ENCODE measurements at regions not wholly inside any gene's neighbourhood (a gene's known extent, or its start where the extent isn't known, plus 50 kb on each side); places are given as distances from the start of the nearest gene placed in this dataset.

GRCh38 chr12:74049348-74049747, 488.3 kb upstream of the ATXN7L3B start:
- H3K27me3 Mint-ChIP-seq, result no peaks in the 10 kb centered on the region
- H3K27ac ChIP-seq (ENCODE audit: low read depth, low read length), result no peak overlapping the region
- no peak for DNase-seq
- intact Hi-C loops (cut with micrococcal nuclease), result no loop called here
- CTCF ChIA-PET (ENCODE audit: partially characterized antibody), result no interaction called here
- H3K36me3 Mint-ChIP-seq, result no peaks in the 10 kb centered on the region
- H3K4me1 ChIP-seq (ENCODE audit: insufficient read depth, low read length), result no peaks in the 10 kb centered on the region
- POLR2A ChIA-PET (ENCODE audit: partially characterized antibody), result no interaction called here
- H3K4me3 Mint-ChIP-seq, result no peak overlapping the region
- H3K27ac Mint-ChIP-seq, result no peak overlapping the region
- no peaks in the 10 kb centered on the region for H3K9me3 ChIP-seq (ENCODE audit: control insufficient read depth in 1 of 2, low read length in 2 of 2)
- no peaks in the 10 kb centered on the region for H3K27me3 ChIP-seq (ENCODE audit: insufficient read depth, low read length)
- no peaks in the 10 kb centered on the region for H3K4me1 Mint-ChIP-seq
- no peak overlapping the region for H3K4me3 ChIP-seq (ENCODE audit: low read length in 2 of 2)
- peaks cover 0 to 15% (median 3%) of the 10 kb centered on the region in 8 donors for H3K9me3 Mint-ChIP-seq
- no peaks in the 10 kb centered on the region for H3K36me3 ChIP-seq (ENCODE audit: insufficient read depth, low read length)

GRCh38 chr12:74051848-74052247, 485.8 kb upstream of the ATXN7L3B start:
- H3K9me3 ChIP-seq (ENCODE audit: control insufficient read depth in 1 of 2, low read length in 2 of 2), result no peaks in the 10 kb centered on the region
- no peak overlapping the region for H3K27ac ChIP-seq (ENCODE audit: low read depth, low read length)
- CTCF ChIA-PET (ENCODE audit: partially characterized antibody), result no interaction called here
- Mint-ChIP-seq H3K27me3 (no peaks in the 10 kb centered on the region), H3K36me3 (no peaks in the 10 kb centered on the region), H3K27ac (no peak overlapping the region), H3K9me3 (peaks cover 0 to 15% (median 3%) of the 10 kb centered on the region in 8 donors), H3K4me1 (no peaks in the 10 kb centered on the region), H3K4me3 (no peak overlapping the region)
- intact Hi-C loops (cut with micrococcal nuclease), result no loop called here
- POLR2A ChIA-PET (ENCODE audit: partially characterized antibody), result no interaction called here
- no peak overlapping the region for H3K4me3 ChIP-seq (ENCODE audit: low read length in 2 of 2)
- no peaks in the 10 kb centered on the region for H3K4me1 ChIP-seq (ENCODE audit: insufficient read depth, low read length)
- no peak for DNase-seq
- no peaks in the 10 kb centered on the region for H3K27me3 ChIP-seq (ENCODE audit: insufficient read depth, low read length)
- no peaks in the 10 kb centered on the region for H3K36me3 ChIP-seq (ENCODE audit: insufficient read depth, low read length)

- H3K36me3 Mint-ChIP-seq, result no peaks in the 10 kb centered on the region
- ChIA-PET POLR2A (ENCODE audit: partially characterized antibody) (no interaction called here), CTCF (ENCODE audit: partially characterized antibody) (no interaction called here)
- Histone ChIP-seq H3K27me3 (ENCODE audit: insufficient read depth, low read length) (no peaks in the 10 kb centered on the region), H3K4me3 (ENCODE audit: low read length in 2 of 2) (no peak overlapping the region), H3K27ac (ENCODE audit: low read depth, low read length) (no peak overlapping the region), H3K36me3 (ENCODE audit: insufficient read depth, low read length) (no peaks in the 10 kb centered on the region), H3K4me1 (ENCODE audit: insufficient read depth, low read length) (no peaks in the 10 kb centered on the region), H3K9me3 (ENCODE audit: control insufficient read depth in 1 of 2, low read length in 2 of 2) (no peaks in the 10 kb centered on the region)
- H3K4me3 Mint-ChIP-seq, result no peak overlapping the region
- peaks cover 6 to 39% (median 12%) of the 10 kb centered on the region in 8 donors for H3K9me3 Mint-ChIP-seq
- DNase-seq, result no peak
- intact Hi-C loops (cut with micrococcal nuclease), result no loop called here
- no peak overlapping the region for H3K27ac Mint-ChIP-seq
- no peaks in the 10 kb centered on the region for H3K4me1 Mint-ChIP-seq
- H3K27me3 Mint-ChIP-seq, result no peaks in the 10 kb centered on the region
Observed at GRCh38 chr12:74066476-74066875, 471.2 kb upstream of the ATXN7L3B start.

GRCh38 chr12:74071182-74071581, 466.5 kb upstream of the ATXN7L3B start:
- H3K27ac ChIP-seq (ENCODE audit: low read depth, low read length), result no peak overlapping the region
- H3K27ac Mint-ChIP-seq, result no peak overlapping the region
- no peaks in the 10 kb centered on the region for H3K36me3 Mint-ChIP-seq
- ChIA-PET POLR2A (ENCODE audit: partially characterized antibody) (no interaction called here), CTCF (ENCODE audit: partially characterized antibody) (no interaction called here)
- peaks cover 6 to 35% (median 12%) of the 10 kb centered on the region in 8 donors for H3K9me3 Mint-ChIP-seq
- H3K27me3 ChIP-seq (ENCODE audit: insufficient read depth, low read length), result no peaks in the 10 kb centered on the region
- no peak overlapping the region for H3K4me3 ChIP-seq (ENCODE audit: low read length in 2 of 2)
- H3K27me3 Mint-ChIP-seq, result no peaks in the 10 kb centered on the region
- H3K36me3 ChIP-seq (ENCODE audit: insufficient read depth, low read length), result no peaks in the 10 kb centered on the region
- no peak for DNase-seq
- H3K9me3 ChIP-seq (ENCODE audit: control insufficient read depth in 1 of 2, low read length in 2 of 2), result no peaks in the 10 kb centered on the region
- no peaks in the 10 kb centered on the region for H3K4me1 ChIP-seq (ENCODE audit: insufficient read depth, low read length)
- H3K4me3 Mint-ChIP-seq, result no peak overlapping the region
- H3K4me1 Mint-ChIP-seq, result no peaks in the 10 kb centered on the region
- intact Hi-C loops (cut with micrococcal nuclease), result no loop called here

GRCh38 chr12:74076918-74077317, 460.7 kb upstream of the ATXN7L3B start:
- H3K36me3 ChIP-seq (ENCODE audit: insufficient read depth, low read length), result no peaks in the 10 kb centered on the region
- no peaks in the 10 kb centered on the region for H3K36me3 Mint-ChIP-seq
- no peaks in the 10 kb centered on the region for H3K27me3 ChIP-seq (ENCODE audit: insufficient read depth, low read length)
- ChIA-PET CTCF (ENCODE audit: partially characterized antibody) (no interaction called here), POLR2A (ENCODE audit: partially characterized antibody) (no interaction called here)
- H3K9me3 Mint-ChIP-seq, result peaks cover 0 to 5% (median 3%) of the 10 kb centered on the region in 8 donors
- no peaks in the 10 kb centered on the region for H3K4me1 ChIP-seq (ENCODE audit: insufficient read depth, low read length)
- no peak for DNase-seq
- no peak overlapping the region for H3K4me3 Mint-ChIP-seq
- no peaks in the 10 kb centered on the region for H3K4me1 Mint-ChIP-seq
- H3K27ac ChIP-seq (ENCODE audit: low read depth, low read length), result no peak overlapping the region
- H3K4me3 ChIP-seq (ENCODE audit: low read length in 2 of 2), result no peak overlapping the region
- intact Hi-C loops (cut with micrococcal nuclease), result no loop called here
- H3K27me3 Mint-ChIP-seq, result no peaks in the 10 kb centered on the region
- H3K9me3 ChIP-seq (ENCODE audit: control insufficient read depth in 1 of 2, low read length in 2 of 2), result no peaks in the 10 kb centered on the region
- no peak overlapping the region for H3K27ac Mint-ChIP-seq

GRCh38 chr12:74105434-74105833, 432.2 kb upstream of the ATXN7L3B start:
- POLR2A ChIA-PET (ENCODE audit: partially characterized antibody), result no interaction called here
- Mint-ChIP-seq H3K4me1 (no peaks in the 10 kb centered on the region), H3K9me3 (peaks cover 0 to 4% (median 0%) of the 10 kb centered on the region in 8 donors), H3K4me3 (no peak overlapping the region), H3K27me3 (no peaks in the 10 kb centered on the region), H3K36me3 (no peaks in the 10 kb centered on the region), H3K27ac (peak overlapping the region in 2 of 7 donors; percentile 29 to 51)
- Histone ChIP-seq H3K4me1 (ENCODE audit: insufficient read depth, low read length) (no peaks in the 10 kb centered on the region), H3K36me3 (ENCODE audit: insufficient read depth, low read length) (no peaks in the 10 kb centered on the region), H3K9me3 (ENCODE audit: control insufficient read depth in 1 of 2, low read length in 2 of 2) (no peaks in the 10 kb centered on the region), H3K27me3 (ENCODE audit: insufficient read depth, low read length) (no peaks in the 10 kb centered on the region), H3K27ac (ENCODE audit: low read depth, low read length) (no peak overlapping the region), H3K4me3 (ENCODE audit: low read length in 2 of 2) (no peak overlapping the region)
- CTCF ChIA-PET (ENCODE audit: partially characterized antibody), result no interaction called here
- intact Hi-C loops (cut with micrococcal nuclease), result no loop called here
- DNase-seq, result no peak

- no peak overlapping the region for H3K27ac ChIP-seq (ENCODE audit: low read depth, low read length)
- no peaks in the 10 kb centered on the region for H3K4me1 ChIP-seq (ENCODE audit: insufficient read depth, low read length)
- H3K36me3 ChIP-seq (ENCODE audit: insufficient read depth, low read length), result no peaks in the 10 kb centered on the region
- H3K9me3 Mint-ChIP-seq, result no peaks in the 10 kb centered on the region
- no peak for DNase-seq
- ChIA-PET POLR2A (ENCODE audit: partially characterized antibody) (no interaction called here), CTCF (ENCODE audit: partially characterized antibody) (no interaction called here)
- intact Hi-C loops (cut with micrococcal nuclease), result no loop called here
- no peak overlapping the region for H3K4me3 ChIP-seq (ENCODE audit: low read length in 2 of 2)
- no peaks in the 10 kb centered on the region for H3K27me3 ChIP-seq (ENCODE audit: insufficient read depth, low read length)
- H3K27ac Mint-ChIP-seq, result no peak overlapping the region
- no peaks in the 10 kb centered on the region for H3K9me3 ChIP-seq (ENCODE audit: control insufficient read depth in 1 of 2, low read length in 2 of 2)
- no peaks in the 10 kb centered on the region for H3K27me3 Mint-ChIP-seq
- H3K36me3 Mint-ChIP-seq, result no peaks in the 10 kb centered on the region
- H3K4me3 Mint-ChIP-seq, result no peak overlapping the region
- H3K4me1 Mint-ChIP-seq, result no peaks in the 10 kb centered on the region
Observed at GRCh38 chr12:74108729-74109128, 428.9 kb upstream of the ATXN7L3B start.

GRCh38 chr12:74111688-74112360, 425.8 kb upstream of the ATXN7L3B start:
- Mint-ChIP-seq H3K36me3 (no peaks in the 10 kb centered on the region), H3K27ac (peak overlapping the region in 1 of 7 donors; percentile 27), H3K27me3 (no peaks in the 10 kb centered on the region), H3K4me1 (no peaks in the 10 kb centered on the region), H3K9me3 (peaks cover 0 to 2% (median 0%) of the 10 kb centered on the region in 8 donors), H3K4me3 (no peak overlapping the region)
- H3K36me3 ChIP-seq (ENCODE audit: insufficient read depth, low read length), result no peaks in the 10 kb centered on the region
- CTCF ChIA-PET (ENCODE audit: partially characterized antibody), result no interaction called here
- no peaks in the 10 kb centered on the region for H3K9me3 ChIP-seq (ENCODE audit: control insufficient read depth in 1 of 2, low read length in 2 of 2)
- intact Hi-C loops (cut with micrococcal nuclease), result no loop called here
- no peaks in the 10 kb centered on the region for H3K4me1 ChIP-seq (ENCODE audit: insufficient read depth, low read length)
- H3K27me3 ChIP-seq (ENCODE audit: insufficient read depth, low read length), result no peaks in the 10 kb centered on the region
- H3K27ac ChIP-seq (ENCODE audit: low read depth, low read length), result no peak overlapping the region
- POLR2A ChIA-PET (ENCODE audit: partially characterized antibody), result no interaction called here
- DNase-seq, result no peak
- H3K4me3 ChIP-seq (ENCODE audit: low read length in 2 of 2), result no peak overlapping the region
